Epithelial cell of proximal tubule (primary cell): ENCODE measurements at regions not wholly inside any gene's neighbourhood (a gene's known extent, or its start where the extent isn't known, plus 50 kb on each side); places are given as distances from the start of the nearest gene placed in this dataset.

Experiments
- DNase-seq: peaks from one replicate; pipeline ENCODE4 v3.0.0-alpha.2; 2011; ENCODE audit warnings: low read depth
- H3K4me3 ChIP-seq: 2 replicates; pipeline ENCODE4 v1.5.1; 2011; ENCODE audit warnings: low read depth, mild to moderate bottlenecking, low read length
- CTCF ChIP-seq: conservative IDR thresholded peaks from 2 replicates; pipeline ENCODE4 v1.5.1; 2012; ENCODE audit warnings: low read depth, mild to moderate bottlenecking, low read length

DNA sequence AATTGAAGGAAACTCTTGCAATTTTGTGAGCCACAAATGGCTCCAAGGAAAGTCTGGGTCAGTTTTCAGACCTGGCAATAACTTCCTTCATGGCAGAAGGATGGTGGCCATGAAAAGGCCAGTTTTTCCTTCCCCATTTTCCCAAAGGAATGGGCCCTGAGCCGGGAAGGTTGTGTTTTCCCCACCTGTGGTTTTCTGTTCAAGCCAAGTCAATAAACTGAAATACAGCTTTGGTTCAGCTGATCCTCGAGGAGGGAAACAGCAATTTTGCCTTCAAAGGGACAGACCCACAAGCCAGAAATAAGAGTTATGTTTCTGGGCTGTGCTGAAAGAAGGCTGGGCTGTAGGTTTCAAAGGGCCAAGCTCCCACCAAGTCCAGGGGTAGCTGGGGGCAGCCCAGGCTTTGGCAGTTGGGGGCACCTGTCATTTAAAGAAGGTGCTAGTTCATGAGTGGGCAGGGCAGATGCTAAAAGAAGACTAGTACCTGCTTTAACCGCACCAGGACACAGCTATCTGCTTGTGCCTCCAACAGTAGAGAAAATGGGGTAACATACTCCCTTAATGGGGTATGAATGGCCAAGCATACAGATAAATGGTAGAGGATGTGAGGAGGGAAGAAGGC is 97.0 kb downstream of the TTC32 start:
- no peak for DNase-seq
- no peak for TF ChIP-seq CTCF
- no peak overlapping the region for H3K4me3 ChIP-seq

- no peak for TF ChIP-seq CTCF
- no peak overlapping the region for H3K4me3 ChIP-seq
- DNase-seq: peak; percentile 88
Observed at GRCh38 chr2:19802086-19802841, 99.5 kb downstream of the TTC32 start.

- no peak for TF ChIP-seq CTCF
- peak overlapping the region; percentile 19 for H3K4me3 ChIP-seq
- DNase-seq: peak; percentile 96
Observed at GRCh38 chr2:19801367-19802080, 100.3 kb downstream of the TTC32 start.

DNA sequence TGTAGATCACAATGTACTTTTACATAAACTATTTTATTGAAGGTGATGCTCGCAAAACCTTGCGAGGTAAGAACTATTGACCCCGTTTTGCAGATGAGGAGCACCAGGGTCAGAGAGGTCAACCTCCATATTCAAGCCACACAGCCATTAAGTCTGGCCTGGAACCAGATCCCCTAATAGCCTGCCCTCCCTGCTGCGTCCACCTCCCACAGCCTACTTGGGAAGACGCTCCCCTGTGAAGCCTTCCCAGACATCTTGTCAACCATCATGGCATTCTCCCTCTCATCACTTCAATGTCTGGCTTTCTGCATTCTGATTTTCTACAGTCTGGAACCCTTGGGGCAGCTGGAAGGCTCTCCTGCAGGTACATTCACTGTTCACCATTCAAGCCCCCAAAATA is 101.0 kb downstream of the TTC32 start:
- no peak for TF ChIP-seq CTCF
- no peak for DNase-seq
- no peak overlapping the region for H3K4me3 ChIP-seq

GRCh38 chr2:19799881-19800780 is 101.7 kb downstream of the TTC32 start:
- no peak for TF ChIP-seq CTCF
- H3K4me3 ChIP-seq: no peak overlapping the region
- DNase-seq: no peak

DNA sequence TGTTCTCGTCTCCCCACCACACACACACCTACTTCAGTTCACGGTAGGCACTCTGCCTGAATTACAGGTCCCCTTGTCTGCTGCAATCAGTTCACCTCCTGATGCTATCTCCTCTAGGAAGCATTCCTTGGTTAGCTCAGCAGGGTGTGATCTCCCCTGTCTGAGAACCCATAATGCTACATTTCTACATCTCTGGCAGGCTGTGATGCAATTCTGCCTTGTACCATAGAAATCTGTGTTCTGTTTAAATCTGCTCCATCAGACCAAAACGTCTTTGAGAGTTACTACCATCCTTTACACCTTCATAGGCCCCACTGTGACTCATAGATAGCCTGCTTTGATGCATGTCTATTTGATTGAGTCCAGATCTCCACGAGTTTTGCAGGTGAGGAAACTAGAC is 103.9 kb downstream of the TTC32 start:
- no peak for DNase-seq
- TF ChIP-seq CTCF: no peak
- no peak overlapping the region for H3K4me3 ChIP-seq
